IPS-20b (cell line): ENCODE measurements at regions not wholly inside any gene's neighbourhood (a gene's known extent, or its start where the extent isn't known, plus 50 kb on each side); places are given as distances from the start of the nearest gene placed in this dataset.

Experiments
- H3K27ac ChIP-seq: one replicate; pipeline ENCODE4 v1.5.1; 2013; ENCODE audit warnings: low read length
- H3K27me3 ChIP-seq: 2 replicates; pipeline ENCODE4 v1.6.1; 2013; ENCODE audit warnings: mild to moderate bottlenecking, low read length, inconsistent platforms; ENCODE audit not compliant: insufficient read depth
- H3K36me3 ChIP-seq: 2 replicates; pipeline ENCODE4 v1.6.1; 2013; ENCODE audit warnings: low read depth, mild to moderate bottlenecking, inconsistent platforms, low read length, moderate library complexity; ENCODE audit not compliant: insufficient read depth
- H3K4me1 ChIP-seq: 2 replicates; pipeline ENCODE4 v1.6.1; 2013; ENCODE audit warnings: mild to moderate bottlenecking, control low read depth, inconsistent platforms, low read length, moderate library complexity; ENCODE audit not compliant: insufficient read depth
- H3K4me3 ChIP-seq: 2 replicates; pipeline ENCODE4 v1.5.1; 2013; ENCODE audit warnings: mild to moderate bottlenecking, low read length, inconsistent platforms
- H3K9ac ChIP-seq: 2 replicates; pipeline ENCODE4 v1.6.1; 2013; ENCODE audit warnings: low read depth, mild to moderate bottlenecking, inconsistent platforms, low read length, moderate library complexity
- H3K9me3 ChIP-seq: 2 replicates; pipeline ENCODE4 v1.6.1; 2013; ENCODE audit warnings: mild to moderate bottlenecking, low read depth, low read length, inconsistent platforms; ENCODE audit not compliant: insufficient read depth

GRCh38 chr4:115171220-115171619 is 57.8 kb upstream of the NDST4 start:
- Histone ChIP-seq H3K27ac (no peak overlapping the region), H3K9me3 (no peaks in the 10 kb centered on the region), H3K4me1 (no peaks in the 10 kb centered on the region), H3K9ac (no peak overlapping the region), H3K4me3 (no peak overlapping the region), H3K36me3 (no peaks in the 10 kb centered on the region), H3K27me3 (no peaks in the 10 kb centered on the region)

GRCh38 chr4:115165503-115165902 is 52.1 kb upstream of the NDST4 start:
- H3K9me3 ChIP-seq, result no peaks in the 10 kb centered on the region

More at GRCh38 chr4:115165503-115165902, 52.1 kb upstream of the NDST4 start:
- Histone ChIP-seq H3K4me1 (no peaks in the 10 kb centered on the region), H3K9ac (no peak overlapping the region), H3K27me3 (no peaks in the 10 kb centered on the region), H3K36me3 (no peaks in the 10 kb centered on the region), H3K4me3 (no peak overlapping the region), H3K27ac (no peak overlapping the region)
